Left colon (tissue), 2 donors: ENCODE measurements at regions not wholly inside any gene's neighbourhood (a gene's known extent, or its start where the extent isn't known, plus 50 kb on each side); places are given as distances from the start of the nearest gene placed in this dataset.

Source experiments
- ATAC-seq: fragments of 200-7000 bp; cut with Tn5 transposase; one replicate; pipeline ENCODE4 v1.9.1; 2020; ENCODE audit warnings: mild to moderate bottlenecking, moderate library complexity
- DNase-seq, 2 donors: peaks; one replicate each; pipeline ENCODE4 v3.0.0-alpha.2; 2020
- intact Hi-C, 2 donors: fragments of 100-400 bp; cut with DNase I in 1 of 2; cut with micrococcal nuclease in 1 of 2; formaldehyde crosslinking; loops; one replicate each; pipeline versions ENCODE4 v1.11.2 to v1.14.0; 2022; cut with DNase I, micrococcal nuclease
- donor health status: DM: no; HTN: no; CAD: no.
- donor health status: DM: yes; HTN: yes; CAD: no.

GRCh38 chr4:19941434-19941833 lies 310.3 kb upstream of the SLIT2 start:
- no peak for ATAC-seq
- intact Hi-C loops: no loop called here

GRCh38 chr4:19940861-19941260 lies 310.8 kb upstream of the SLIT2 start:
- DNase-seq (no peak), ATAC-seq (no peak)
- intact Hi-C loops: no loop called here

More at GRCh38 chr4:19941434-19941833, 310.3 kb upstream of the SLIT2 start:
- DNase-seq: no peak

- DNase-seq: no peak
- ATAC-seq: no peak
- intact Hi-C loops: no loop called here
These were observed 315.2 kb upstream of the SLIT2 start for GRCh38 chr4:19936476-19936875.

- no peak for ATAC-seq
- intact Hi-C loops: no loop called here
- no peak for DNase-seq
These were observed 321.0 kb upstream of the SLIT2 start for GRCh38 chr4:19930742-19931141.

- ATAC-seq (no peak), DNase-seq (no peak)
- intact Hi-C loops: no loop called here
These were observed 324.3 kb upstream of the SLIT2 start for GRCh38 chr4:19927381-19927780.

GRCh38 chr4:19925516-19925915 lies 326.2 kb upstream of the SLIT2 start:
- ATAC-seq: no peak
- intact Hi-C loops: no loop called here
- no peak for DNase-seq

- ATAC-seq (no peak), DNase-seq (no peak)
- intact Hi-C loops: no loop called here
These were observed 326.9 kb upstream of the SLIT2 start for GRCh38 chr4:19924761-19925160.

GRCh38 chr4:19915276-19915675 lies 336.4 kb upstream of the SLIT2 start:
- no peak for ATAC-seq
- intact Hi-C loops: no loop called here
- no peak for DNase-seq

GRCh38 chr4:19913650-19914049 lies 338.1 kb upstream of the SLIT2 start:
- DNase-seq (no peak), ATAC-seq (no peak)
- intact Hi-C loops: no loop called here

- intact Hi-C loops: no loop called here
- no peak for ATAC-seq
- DNase-seq: no peak
These were observed 340.7 kb upstream of the SLIT2 start for GRCh38 chr4:19910861-19911525.

- intact Hi-C loops: no loop called here
- ATAC-seq: no peak
- no peak for DNase-seq
These were observed 346.7 kb upstream of the SLIT2 start for GRCh38 chr4:19905024-19905423.

- intact Hi-C loops: no loop called here
- ATAC-seq (no peak), DNase-seq (no peak)
These were observed 363.1 kb upstream of the SLIT2 start for GRCh38 chr4:19888587-19888986.

GRCh38 chr4:19883841-19884240 lies 367.9 kb upstream of the SLIT2 start:
- DNase-seq (no peak), ATAC-seq (no peak)
- intact Hi-C loops: no loop called here

- intact Hi-C loops: no loop called here
- ATAC-seq: no peak
- no peak for DNase-seq
These were observed 371.5 kb upstream of the SLIT2 start for GRCh38 chr4:19880206-19880605.

GRCh38 chr4:19879330-19879729 lies 372.4 kb upstream of the SLIT2 start:
- intact Hi-C loops: no loop called here
- ATAC-seq (no peak), DNase-seq (no peak)

GRCh38 chr4:19857991-19858390 lies 393.7 kb upstream of the SLIT2 start:
- intact Hi-C loops: no loop called here
- ATAC-seq (no peak), DNase-seq (no peak)

- DNase-seq (no peak), ATAC-seq (no peak)
- intact Hi-C loops: no loop called here
These were observed 394.3 kb upstream of the SLIT2 start for GRCh38 chr4:19857380-19857779.

GRCh38 chr4:19850909-19851308 lies 400.8 kb upstream of the SLIT2 start:
- intact Hi-C loops: no loop called here
- ATAC-seq: no peak
- no peak for DNase-seq

- intact Hi-C loops: no loop called here
- ATAC-seq: no peak
These were observed 407.3 kb upstream of the SLIT2 start for GRCh38 chr4:19844446-19844845.

GRCh38 chr4:19842471-19842870 lies 409.2 kb upstream of the SLIT2 start:
- DNase-seq: no peak
- intact Hi-C loops: no loop called here
- ATAC-seq: no peak

More at GRCh38 chr4:19844446-19844845, 407.3 kb upstream of the SLIT2 start:
- no peak for DNase-seq

- intact Hi-C loops: no loop called here
- DNase-seq (no peak), ATAC-seq (no peak)
These were observed 412.8 kb upstream of the SLIT2 start for GRCh38 chr4:19838858-19839257.
